ENCODE measurements at regions not wholly inside any gene's neighbourhood (a gene's known extent, or its start where the extent isn't known, plus 50 kb on each side); places are given as distances from the start of the nearest gene placed in this dataset.

DNA sequence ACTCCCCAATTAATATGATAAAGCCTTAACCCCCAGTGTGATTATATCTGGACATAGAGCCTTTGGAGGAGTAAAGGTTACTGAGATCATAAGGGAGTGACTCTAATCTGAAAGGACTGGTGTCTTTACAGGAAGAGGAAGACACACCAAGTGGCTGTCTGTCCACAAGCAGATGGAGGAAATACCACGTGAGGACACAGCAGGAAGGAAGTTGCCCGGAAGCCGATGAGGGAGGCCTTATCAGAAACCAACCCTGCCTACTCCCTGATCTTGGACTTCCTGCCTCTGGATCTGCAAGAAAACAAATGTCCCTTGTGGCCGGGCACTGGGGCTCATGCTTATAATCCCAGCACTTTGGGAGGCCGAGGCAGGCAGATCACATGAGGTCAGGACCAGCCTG lies 110.3 kb upstream of the CHRM3 start (continued):
- no peak for TF ChIP-seq MGA (IDR thresholded peaks at IDR 0.05)
- no peak for TF ChIP-seq BHLHE40 (IDR thresholded peaks at IDR 0.05; ENCODE audit: low read length)
- TF ChIP-seq LCOR (CRISPR knock-in tag; IDR thresholded peaks at IDR 0.05), result no peak
- no peak for TF ChIP-seq CTCFL (IDR thresholded peaks at IDR 0.05; ENCODE audit: borderline replicate concordance, insufficient read depth, low read depth, low read length, poor library complexity, severe bottlenecking)
- TF ChIP-seq ZNF436 (CRISPR knock-in tag; IDR thresholded peaks at IDR 0.05), result no peak
- no peak for TF ChIP-seq ZNF76 (CRISPR knock-in tag; IDR thresholded peaks at IDR 0.05; ENCODE audit: borderline replicate concordance)

Measured in K562 (cell line).